Myocyte (in vitro differentiated cells): ENCODE measurements at regions not wholly inside any gene's neighbourhood (a gene's known extent, or its start where the extent isn't known, plus 50 kb on each side); places are given as distances from the start of the nearest gene placed in this dataset.
"Not testable (repeated sequence)": the region's sequence is repeated elsewhere in the genome, so short reads cannot be mapped to it uniquely, and the experiment has no call there.

Experiments used
- DNase-seq: peaks from one replicate; pipeline ENCODE4 v3.0.0-alpha.2; 2012; ENCODE audit warnings: low read depth

- DNase-seq = not testable (repeated sequence)
Measured at GRCh38 chr7:65069476-65069875, 63.0 kb upstream of the ERV3-1 start.

GRCh38 chr7:65062566-65062965 is 56.1 kb upstream of the ERV3-1 start:
- not testable (repeated sequence) for DNase-seq

DNA sequence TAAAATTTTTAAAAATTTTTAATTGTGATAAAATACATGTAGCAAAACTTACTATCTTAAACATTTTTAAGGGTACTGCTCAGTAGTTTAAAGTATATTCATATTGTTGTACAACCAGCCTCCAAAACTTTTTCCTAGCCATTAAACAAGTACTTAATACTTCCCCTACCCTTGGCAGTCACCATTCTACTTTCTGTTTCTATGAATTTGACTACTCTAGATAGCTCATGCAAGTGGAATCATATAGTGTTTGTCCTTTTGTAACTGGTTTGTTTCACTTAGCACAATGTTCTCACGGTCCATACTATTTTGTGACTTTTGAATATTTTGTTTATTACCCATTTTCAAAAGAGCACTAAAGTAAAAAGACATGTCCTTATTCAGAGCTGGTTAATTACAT is 52.8 kb upstream of the ERV3-1 start:
- DNase-seq = not testable (repeated sequence)
